NCI-H1436 (cell line): ENCODE measurements at regions not wholly inside any gene's neighbourhood (a gene's known extent, or its start where the extent isn't known, plus 50 kb on each side); places are given as distances from the start of the nearest gene placed in this dataset.
"Not testable (repeated sequence)": the region's sequence is repeated elsewhere in the genome, so short reads cannot be mapped to it uniquely, and the experiment has no call there.

Experiments
- DNase-seq: peaks from one replicate; lab custom pipeline; 2025; lab: John Stamatoyannopoulos, UW

DNA sequence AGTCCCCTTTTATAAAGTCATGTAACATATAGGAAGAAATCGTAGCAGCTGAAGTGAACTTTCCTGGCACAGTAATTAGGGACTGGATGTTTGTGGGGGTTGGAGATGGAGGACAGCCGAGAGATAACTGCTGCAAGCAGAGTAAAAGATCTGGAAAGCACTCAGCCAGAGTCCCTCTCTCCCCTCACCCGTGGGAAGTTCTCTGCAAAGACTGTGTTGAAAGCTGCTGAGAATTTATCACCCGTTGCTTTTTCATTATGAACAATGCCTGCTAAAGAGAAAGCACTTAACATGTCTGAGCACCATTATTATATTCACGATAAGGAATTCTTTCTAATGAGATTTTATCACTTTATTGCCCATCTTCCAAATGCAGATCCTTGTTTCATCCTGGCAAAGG lies 248.8 kb downstream of the SHOX2 start:
- no peak for DNase-seq

GRCh38 chr3:157856078-157856939 lies 249.9 kb downstream of the SHOX2 start:
- DNase-seq, result peak; percentile 60

DNA sequence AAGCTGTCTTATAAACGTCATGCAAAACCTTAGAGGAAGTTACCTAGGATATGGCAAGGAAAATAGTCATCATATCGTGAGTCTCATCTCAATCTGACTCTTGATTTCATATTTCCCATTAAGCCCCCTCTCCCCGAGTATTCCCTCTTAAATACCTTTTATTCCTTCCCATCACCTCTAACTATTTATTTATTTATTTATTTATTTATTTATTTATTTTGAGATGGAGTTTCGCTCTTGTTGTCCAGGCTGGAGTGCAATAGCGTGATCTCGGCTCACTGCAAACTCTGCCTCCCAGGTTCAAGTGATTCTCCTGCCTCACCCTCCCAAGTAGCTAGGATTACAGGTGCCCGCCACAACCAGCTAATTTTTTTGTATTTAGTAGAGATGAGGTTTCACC lies 260.4 kb downstream of the SHOX2 start:
- DNase-seq, result not testable (repeated sequence)

DNA sequence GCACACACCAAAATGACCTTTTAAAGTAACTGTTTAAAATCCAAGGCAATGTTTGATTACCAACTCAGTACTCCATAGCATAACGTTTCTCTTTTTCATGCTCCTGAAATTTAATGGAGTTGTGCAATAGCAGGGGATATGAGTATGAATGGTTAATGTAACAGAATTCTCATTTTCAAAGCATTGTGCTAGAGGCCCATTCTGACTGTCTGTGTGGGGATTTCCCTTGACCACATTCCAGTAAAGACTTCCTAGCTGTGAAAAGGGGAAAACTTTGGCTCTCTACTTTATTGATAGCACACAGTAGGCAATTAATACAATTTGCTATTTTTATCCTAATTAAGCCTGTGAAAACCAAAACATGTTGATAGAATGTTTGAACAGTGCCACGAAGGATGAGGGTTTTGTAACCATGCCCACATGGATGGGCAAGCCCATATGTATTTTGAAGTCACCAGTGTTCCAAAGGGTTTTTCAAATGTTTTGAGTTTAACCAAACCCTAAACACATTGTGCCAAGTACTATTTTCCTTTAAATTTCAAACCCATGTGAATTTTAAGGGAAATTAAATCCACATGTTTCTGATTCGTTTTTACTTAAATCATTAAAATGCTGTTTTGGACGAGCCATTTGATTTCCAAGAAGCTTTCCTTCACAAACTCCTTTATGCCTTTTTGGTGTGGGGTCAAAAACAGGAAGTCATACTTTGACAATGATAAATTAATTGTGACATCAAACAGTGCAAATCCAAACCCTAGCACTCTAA lies 261.2 kb downstream of the SHOX2 start:
- no peak for DNase-seq

- no peak for DNase-seq
Observed at GRCh38 chr3:157844216-157844615, 262.0 kb downstream of the SHOX2 start.

GRCh38 chr3:157841029-157841428 lies 265.2 kb downstream of the SHOX2 start:
- no peak for DNase-seq

- DNase-seq, result no peak
Observed at GRCh38 chr3:157840564-157840963, 265.7 kb downstream of the SHOX2 start.

DNA sequence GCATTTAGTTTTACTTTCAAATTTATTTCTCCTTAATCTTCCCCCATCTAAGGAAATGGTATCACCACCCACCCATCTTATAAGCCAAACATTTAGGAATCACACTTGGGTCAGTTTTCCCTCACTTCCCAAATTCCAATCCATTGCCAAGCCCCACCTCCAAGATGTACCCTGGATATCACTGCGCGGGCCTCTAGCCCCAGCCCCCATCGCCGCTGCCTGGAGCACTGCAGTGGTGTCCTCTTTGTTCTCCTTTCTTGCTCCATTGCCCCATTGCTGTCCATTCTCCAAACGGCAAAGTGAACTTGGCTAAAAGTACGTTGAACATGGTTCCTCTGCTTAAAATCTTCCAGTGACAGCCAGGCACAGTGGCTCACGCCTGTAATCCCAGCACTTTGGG lies 267.8 kb downstream of the SHOX2 start:
- DNase-seq, result no peak

GRCh38 chr3:157837336-157837735 lies 268.9 kb downstream of the SHOX2 start:
- no peak for DNase-seq

- DNase-seq, result no peak
Observed at GRCh38 chr3:157836022-157836421, 270.2 kb downstream of the SHOX2 start.

- no peak for DNase-seq
Observed at GRCh38 chr3:157832588-157832987, 273.6 kb downstream of the SHOX2 start.

GRCh38 chr3:157830556-157831236 lies 275.5 kb downstream of the SHOX2 start:
- DNase-seq, result no peak

GRCh38 chr3:157829786-157830185 lies 276.4 kb downstream of the SHOX2 start:
- no peak for DNase-seq

DNA sequence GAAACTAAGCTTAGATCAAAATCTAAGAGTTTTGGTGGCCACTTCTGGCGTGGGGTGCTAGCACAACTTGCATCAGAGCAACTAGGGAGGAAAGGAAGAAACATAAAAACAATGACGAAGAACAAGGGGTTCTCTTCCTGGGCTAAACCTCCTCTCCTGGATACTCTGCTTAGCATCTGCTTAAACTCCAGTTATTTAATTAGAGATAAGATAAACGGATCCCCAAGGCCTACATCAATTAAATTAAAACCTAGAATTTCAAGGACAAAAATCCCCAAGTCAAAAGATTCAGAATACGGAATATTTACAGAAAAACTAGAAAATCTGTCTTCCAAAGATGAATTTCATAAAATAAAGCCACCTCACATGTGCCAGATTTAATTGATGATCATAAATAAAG lies 281.9 kb downstream of the SHOX2 start:
- DNase-seq, result no peak

DNA sequence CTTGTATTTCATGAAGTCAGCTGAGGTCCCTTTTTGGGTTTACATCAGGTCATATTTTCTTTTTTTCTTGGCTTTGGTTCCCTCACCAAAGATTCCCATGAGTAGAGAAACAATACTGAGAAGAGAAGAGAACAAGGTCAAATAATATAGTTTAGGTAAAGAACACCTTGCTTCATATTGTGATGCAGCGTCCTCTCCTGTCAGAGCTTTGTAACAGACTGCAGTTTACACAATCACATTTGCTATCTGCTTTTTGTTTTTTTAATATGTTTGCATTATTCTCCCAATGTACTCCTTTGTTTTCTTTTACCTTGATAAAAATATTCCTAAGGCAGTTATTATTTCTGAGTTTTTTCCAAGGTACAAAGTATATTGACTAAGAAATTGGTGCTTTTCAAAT lies 283.2 kb downstream of the SHOX2 start:
- no peak for DNase-seq

GRCh38 chr3:157820157-157820517 lies 286.1 kb downstream of the SHOX2 start:
- DNase-seq, result no peak

- no peak for DNase-seq
Observed at GRCh38 chr3:157819270-157820156, 286.7 kb downstream of the SHOX2 start.

DNA sequence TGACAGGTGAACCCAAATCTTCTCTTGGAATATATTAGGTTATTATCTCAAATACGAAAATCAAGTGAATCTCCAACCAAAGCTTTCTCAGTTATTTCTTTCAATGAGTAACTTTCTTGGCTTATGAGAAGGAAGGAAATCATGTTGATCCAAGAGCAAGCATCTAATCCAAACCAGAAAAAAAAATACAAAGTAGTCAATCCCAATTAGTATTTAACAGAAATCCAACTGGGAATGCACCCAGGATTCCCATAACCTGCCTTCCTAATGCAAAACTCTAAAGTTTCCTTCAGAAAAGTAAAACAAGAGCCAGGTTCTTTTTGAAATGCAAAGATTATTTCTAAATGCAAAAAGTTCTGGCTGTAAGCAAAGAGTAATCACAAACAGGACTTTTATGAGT lies 289.3 kb downstream of the SHOX2 start:
- no peak for DNase-seq

DNA sequence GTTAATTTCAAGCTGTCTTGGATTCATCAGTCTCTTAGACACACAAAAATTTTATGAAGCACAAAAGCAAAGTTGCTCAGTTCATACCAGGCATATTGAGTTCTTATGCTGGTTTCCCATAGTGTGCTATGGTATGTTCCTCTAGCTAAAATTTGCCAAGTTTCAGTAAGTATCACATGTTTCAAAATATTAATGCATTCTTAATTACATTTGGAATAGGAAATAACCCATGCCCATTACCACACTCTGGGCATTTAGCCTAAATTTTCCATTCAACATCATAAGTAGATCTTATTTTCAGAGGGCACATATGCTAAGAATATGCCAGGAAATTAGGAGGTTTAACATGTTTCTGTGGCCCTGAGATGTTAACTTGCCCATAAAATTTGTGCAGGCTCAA lies 289.9 kb downstream of the SHOX2 start:
- DNase-seq, result no peak

DNA sequence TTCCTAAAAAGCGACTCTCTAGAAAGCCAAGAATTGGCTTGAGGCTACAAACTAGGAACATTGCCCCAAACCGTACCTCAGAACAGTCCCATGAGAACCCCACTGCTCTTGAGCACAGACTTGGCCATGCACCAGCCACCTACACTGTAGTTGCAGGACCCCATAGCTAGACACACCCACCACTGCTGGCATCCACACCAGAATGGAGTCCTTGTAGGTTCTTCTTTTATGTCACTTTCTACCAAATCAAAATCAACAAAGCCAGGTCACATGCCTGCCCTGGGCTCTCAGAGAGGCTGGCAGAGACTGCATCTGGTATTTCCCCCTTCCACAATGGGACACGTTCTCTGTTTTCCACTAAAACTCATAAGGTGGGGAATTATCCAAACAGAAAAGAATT lies 290.5 kb downstream of the SHOX2 start:
- DNase-seq, result no peak

DNA sequence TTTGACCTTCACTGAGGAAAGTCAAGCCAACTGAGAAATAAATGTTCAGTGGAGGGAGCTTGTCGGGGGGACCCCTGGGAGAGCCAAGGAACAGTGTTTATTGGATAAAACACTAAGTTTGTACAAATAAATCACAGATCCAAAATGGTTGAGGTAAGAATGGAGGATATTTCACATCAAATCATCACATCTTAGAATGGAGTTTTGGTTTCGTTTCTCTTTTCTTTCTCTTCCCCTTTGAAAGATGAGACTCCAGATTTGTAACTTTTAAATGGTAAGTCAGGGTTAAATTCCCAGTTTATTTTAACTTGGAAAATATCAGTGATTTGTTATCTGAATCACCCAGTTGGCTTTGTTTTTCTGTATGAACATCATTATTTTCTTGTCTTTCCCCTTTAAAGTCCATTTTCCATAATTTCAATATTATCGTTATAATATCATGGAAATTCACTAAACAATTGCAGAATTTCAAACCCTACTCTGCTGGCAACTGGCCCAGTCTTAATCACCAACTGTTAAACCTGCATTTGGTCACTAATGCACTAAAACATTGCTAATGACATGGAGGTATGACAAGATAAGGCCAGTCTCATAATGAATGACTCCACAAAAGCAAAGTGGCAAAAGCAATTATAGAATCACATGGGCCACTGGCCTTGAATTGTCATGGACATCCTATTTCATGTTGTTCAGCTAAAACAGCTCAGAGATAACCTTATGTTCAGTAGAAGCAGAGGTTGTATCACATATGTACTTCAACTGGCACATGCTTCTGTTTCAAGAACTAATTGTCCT lies 295.1 kb downstream of the SHOX2 start:
- DNase-seq, result no peak
